Keratinocyte (primary cell): ENCODE measurements at regions not wholly inside any gene's neighbourhood (a gene's known extent, or its start where the extent isn't known, plus 50 kb on each side); places are given as distances from the start of the nearest gene placed in this dataset.

Source experiments
- DNase-seq: peaks from one replicate; pipeline ENCODE4 v3.0.0-alpha.2; 2011; ENCODE audit warnings: low read depth, missing footprints, low spot score
- FAIRE-seq: peaks from 2 replicates; lab custom pipeline; 2011; peaks lifted over from hg19 to GRCh38; lab: Jason Lieb, UNC
- H2AFZ ChIP-seq: 2 replicates; pipeline ENCODE4 v1.6.0; 2012; ENCODE audit warnings: low read length, control low read depth, inconsistent platforms; ENCODE audit not compliant: control insufficient read depth
- H3K27ac ChIP-seq: 2 replicates; pipeline ENCODE4 v1.5.1; 2011; ENCODE audit warnings: low read length; ENCODE audit not compliant: control insufficient read depth, insufficient read depth
- H3K27me3 ChIP-seq: 3 replicates; pipeline ENCODE4 v1.6.0; 2011; ENCODE audit warnings: low read length; ENCODE audit not compliant: control insufficient read depth, insufficient read depth; ENCODE audit errors: extremely low read depth
- H3K36me3 ChIP-seq, 2 experiments: 2 replicates in 1 of 2; 3 replicates in 1 of 2; pipeline ENCODE4 v1.5.1; 2011; ENCODE audit warnings: low read length in 2 of 2, mild to moderate bottlenecking in 1 of 2; ENCODE audit not compliant: control insufficient read depth in 2 of 2, insufficient read depth in 2 of 2; ENCODE audit errors: extremely low read depth in 1 of 2
- H3K4me1 ChIP-seq: 3 replicates; pipeline ENCODE4 v1.5.1; 2011; ENCODE audit warnings: low read length; ENCODE audit not compliant: control insufficient read depth, insufficient read depth; ENCODE audit errors: extremely low read depth
- H3K4me2 ChIP-seq: 3 replicates; pipeline ENCODE4 v1.6.0; 2011; ENCODE audit warnings: low read depth, low read length; ENCODE audit not compliant: control insufficient read depth, insufficient read depth; ENCODE audit errors: extremely low read depth
- H3K4me3 ChIP-seq, 3 experiments: fragments of 200-600 bp in 1 of 3; sonication (generic) in 1 of 3; 2 replicates in 2 of 3; 3 replicates in 1 of 3; pipeline ENCODE4 v1.5.1; 2011 to 2016; ENCODE audit warnings: low read length in 3 of 3, mild to moderate bottlenecking in 3 of 3, control low read depth in 2 of 3, inconsistent platforms in 1 of 3, low read depth in 1 of 3, mixed read lengths in 1 of 3, mixed run types in 1 of 3, moderate library complexity in 1 of 3; ENCODE audit not compliant: control insufficient read depth in 2 of 3, insufficient read depth in 2 of 3; ENCODE audit errors: extremely low read depth in 1 of 3
- H3K79me2 ChIP-seq: 2 replicates; pipeline ENCODE4 v1.6.0; 2012; ENCODE audit warnings: low read length; ENCODE audit not compliant: control insufficient read depth, insufficient read depth
- H3K9ac ChIP-seq: 3 replicates; pipeline ENCODE4 v1.6.0; 2011; ENCODE audit warnings: low read length; ENCODE audit not compliant: control insufficient read depth, insufficient read depth; ENCODE audit errors: extremely low read depth
- H3K9me1 ChIP-seq: 3 replicates; pipeline ENCODE4 v1.6.0; 2011; ENCODE audit warnings: low read length; ENCODE audit not compliant: control insufficient read depth, insufficient read depth; ENCODE audit errors: extremely low read depth
- H3K9me3 ChIP-seq: 2 replicates; pipeline ENCODE4 v1.5.1; 2012; ENCODE audit warnings: low read depth, low read length; ENCODE audit not compliant: control insufficient read depth
- H4K20me1 ChIP-seq: 3 replicates; pipeline ENCODE4 v1.6.0; 2011; ENCODE audit warnings: low read length; ENCODE audit not compliant: control insufficient read depth, insufficient read depth; ENCODE audit errors: extremely low read depth
- EZH2 ChIP-seq: IDR thresholded peaks from one replicate; pipeline ENCODE4 v1.6.1; 2012; ENCODE audit warnings: inconsistent platforms, mild to moderate bottlenecking, low read length, moderate library complexity
- dilution Hi-C: fragments of 300-500 bp; cut with MboI; formaldehyde crosslinking; loops from one replicate; pipeline ENCODE4 v1.7.0; 2020; ENCODE audit warnings: low sequenced_read_pairs; ENCODE audit not compliant: extremely low pct_ligation_motif_present
- TF ChIP-seq, protein P1 (sequence below), 3 experiments: IDR thresholded peaks in 1 of 3; conservative IDR thresholded peaks in 1 of 3; optimal IDR thresholded peaks in 1 of 3; 2 replicates in 2 of 3; 3 replicates in 1 of 3; pipeline versions ENCODE3 to v1.5.1; 2011; ENCODE audit warnings: low read length in 3 of 3, mild to moderate bottlenecking in 3 of 3, moderate library complexity in 2 of 3, control low read depth in 1 of 3, inconsistent platforms in 1 of 3; ENCODE audit not compliant: insufficient read depth in 2 of 3; ENCODE audit errors: extremely low read depth in 1 of 3

DNA sequence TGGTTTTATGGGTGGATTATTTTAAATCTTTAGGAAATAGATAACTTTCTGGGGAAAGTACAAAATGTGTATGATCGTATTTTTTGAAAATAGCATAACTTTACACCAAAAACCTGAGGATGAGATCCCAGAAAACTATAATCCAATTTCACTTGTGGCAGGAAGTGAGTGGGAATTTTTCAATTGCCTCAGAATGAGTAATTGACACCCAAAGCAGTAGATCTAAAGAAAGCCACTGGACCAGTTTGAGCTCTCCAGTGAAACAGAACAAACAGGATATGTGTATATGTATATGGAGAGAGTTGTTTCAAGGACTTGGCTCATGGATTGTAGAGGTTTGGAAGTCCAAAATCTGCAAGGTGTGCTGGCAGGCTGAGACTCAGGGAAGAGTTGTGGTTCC lies 109.2 kb upstream of the SHB start:
- TF ChIP-seq, protein P1, sequence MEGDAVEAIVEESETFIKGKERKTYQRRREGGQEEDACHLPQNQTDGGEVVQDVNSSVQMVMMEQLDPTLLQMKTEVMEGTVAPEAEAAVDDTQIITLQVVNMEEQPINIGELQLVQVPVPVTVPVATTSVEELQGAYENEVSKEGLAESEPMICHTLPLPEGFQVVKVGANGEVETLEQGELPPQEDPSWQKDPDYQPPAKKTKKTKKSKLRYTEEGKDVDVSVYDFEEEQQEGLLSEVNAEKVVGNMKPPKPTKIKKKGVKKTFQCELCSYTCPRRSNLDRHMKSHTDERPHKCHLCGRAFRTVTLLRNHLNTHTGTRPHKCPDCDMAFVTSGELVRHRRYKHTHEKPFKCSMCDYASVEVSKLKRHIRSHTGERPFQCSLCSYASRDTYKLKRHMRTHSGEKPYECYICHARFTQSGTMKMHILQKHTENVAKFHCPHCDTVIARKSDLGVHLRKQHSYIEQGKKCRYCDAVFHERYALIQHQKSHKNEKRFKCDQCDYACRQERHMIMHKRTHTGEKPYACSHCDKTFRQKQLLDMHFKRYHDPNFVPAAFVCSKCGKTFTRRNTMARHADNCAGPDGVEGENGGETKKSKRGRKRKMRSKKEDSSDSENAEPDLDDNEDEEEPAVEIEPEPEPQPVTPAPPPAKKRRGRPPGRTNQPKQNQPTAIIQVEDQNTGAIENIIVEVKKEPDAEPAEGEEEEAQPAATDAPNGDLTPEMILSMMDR (optimal IDR thresholded peaks at IDR 0.05 in 1 of 3, IDR thresholded peaks at IDR 0.05 in 1 of 3, conservative IDR thresholded peaks at IDR 0.05 in 1 of 3; ENCODE audit: extremely low read depth in 1 of 3, insufficient read depth in 2 of 3, low read length in 3 of 3) = no peak
- TF ChIP-seq EZH2 = no peak
- H3K9me3 ChIP-seq = no peaks in the 10 kb centered on the region
- no peak overlapping the region for H3K27ac ChIP-seq
- H2AFZ ChIP-seq = no peak overlapping the region
- H3K4me1 ChIP-seq = peaks cover 27% of the 10 kb centered on the region
- peak; percentile 55 for FAIRE-seq
- no peak overlapping the region for H3K4me3 ChIP-seq
- no peak for DNase-seq
- no peaks in the 10 kb centered on the region for H3K79me2 ChIP-seq
- H3K9ac ChIP-seq = no peak overlapping the region
- no peaks in the 10 kb centered on the region for H3K27me3 ChIP-seq
- H3K4me2 ChIP-seq = peak overlapping the region; percentile 1
- no peaks in the 10 kb centered on the region for H3K36me3 ChIP-seq
- dilution Hi-C loops = no loop called here
- H4K20me1 ChIP-seq = no peaks in the 10 kb centered on the region
- no peaks in the 10 kb centered on the region for H3K9me1 ChIP-seq

DNA sequence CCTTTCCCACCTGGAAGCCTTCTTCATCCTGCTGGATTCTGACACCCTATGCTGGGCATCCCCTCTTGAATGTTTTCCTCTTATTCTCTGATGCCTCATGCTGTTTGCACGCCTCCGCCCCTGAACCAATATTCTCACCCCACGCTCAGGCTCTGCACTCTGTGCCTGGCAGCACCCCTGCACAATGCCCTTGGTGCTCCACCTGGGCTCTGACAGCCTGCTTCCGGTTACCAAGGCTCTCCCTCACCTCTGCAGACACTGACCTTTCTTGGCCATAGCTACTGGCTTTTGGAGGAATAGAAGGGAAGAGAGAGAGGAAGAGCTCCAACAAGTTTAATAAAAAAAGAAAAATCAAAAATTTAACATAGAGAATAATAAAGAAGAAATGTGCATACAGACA lies 108.7 kb upstream of the SHB start:
- dilution Hi-C loops = no loop called here
- Histone ChIP-seq H3K36me3 (no peaks in the 10 kb centered on the region), H3K4me3 (no peak overlapping the region), H3K9me1 (no peaks in the 10 kb centered on the region), H3K9me3 (no peaks in the 10 kb centered on the region), H3K4me1 (peaks cover 27% of the 10 kb centered on the region), H3K27ac (no peak overlapping the region), H3K27me3 (no peaks in the 10 kb centered on the region), H3K79me2 (no peaks in the 10 kb centered on the region), H4K20me1 (no peaks in the 10 kb centered on the region), H3K4me2 (no peak overlapping the region), H2AFZ (no peak overlapping the region), H3K9ac (no peak overlapping the region)
- TF ChIP-seq EZH2 = no peak
- TF ChIP-seq, protein P1 (optimal IDR thresholded peaks at IDR 0.05 in 1 of 3, IDR thresholded peaks at IDR 0.05 in 1 of 3, conservative IDR thresholded peaks at IDR 0.05 in 1 of 3; ENCODE audit: extremely low read depth in 1 of 3, insufficient read depth in 2 of 3, low read length in 3 of 3) = no peak
- FAIRE-seq = no peak
- no peak for DNase-seq
